Right lobe of liver (tissue), 4 donors: ENCODE measurements at regions not wholly inside any gene's neighbourhood (a gene's known extent, or its start where the extent isn't known, plus 50 kb on each side); places are given as distances from the start of the nearest gene placed in this dataset.

ENCODE experiments used
- CTCF ChIP-seq, 4 donors: fragments of 200-600 bp in 3 of 4; fragments of 450-650 bp in 1 of 4; IDR thresholded peaks; one replicate each; pipeline versions ENCODE4 v1.5.1 to v1.8.0; 2016 to 2022; ENCODE audit warnings: antibody characterized with exemption in 4 of 4, mild to moderate bottlenecking in 2 of 4
- POLR2A ChIP-seq: fragments of 450-650 bp; IDR thresholded peaks from one replicate; pipeline ENCODE4 v1.6.1; 2017; ENCODE audit warnings: antibody characterized with exemption, mild to moderate bottlenecking
- donor health status: DM: no; HTN: no; CAD: no.
- donor health status: DM: no; HTN: no; CAD: no.
- donor health status: DM: no; HTN: yes; CAD: no.

- no peak for TF ChIP-seq CTCF (IDR thresholded peaks at IDR 0.05)
- TF ChIP-seq POLR2A, result no peak
These were observed 313.0 kb downstream of the GADD45G start for GRCh38 chr9:89917861-89918260.
